Mesodermal cell (in vitro differentiated cells): ENCODE measurements at regions not wholly inside any gene's neighbourhood (a gene's known extent, or its start where the extent isn't known, plus 50 kb on each side); places are given as distances from the start of the nearest gene placed in this dataset.
"Not testable (repeated sequence)": the region's sequence is repeated elsewhere in the genome, so short reads cannot be mapped to it uniquely, and the experiment has no call there.

Experiments used
- H3K27ac ChIP-seq: 2 replicates; pipeline ENCODE4 v1.7.0; 2013; ENCODE audit warnings: mild to moderate bottlenecking, low read depth, low read length, moderate library complexity; ENCODE audit not compliant: severe bottlenecking
- H3K36me3 ChIP-seq: 2 replicates; pipeline ENCODE4 v1.7.1; 2013; ENCODE audit warnings: mild to moderate bottlenecking, low read length, moderate library complexity; ENCODE audit not compliant: control insufficient read depth, insufficient read depth
- H3K4me1 ChIP-seq: one replicate; pipeline ENCODE4 v1.7.1; 2013; ENCODE audit warnings: mild to moderate bottlenecking, low read length; ENCODE audit not compliant: insufficient read depth, control insufficient read depth, poor library complexity, severe bottlenecking
- H3K4me3 ChIP-seq: 2 replicates; pipeline ENCODE4 v1.7.0; 2013; ENCODE audit warnings: low read length, control low read depth, mild to moderate bottlenecking; ENCODE audit not compliant: insufficient read depth, poor library complexity, severe bottlenecking; ENCODE audit errors: extremely low read depth
- H3K9me3 ChIP-seq: 2 replicates; pipeline ENCODE4 v1.7.1; 2013; ENCODE audit warnings: mild to moderate bottlenecking, low read length, moderate library complexity; ENCODE audit not compliant: control insufficient read depth
- WGBS, 2 experiments: methylation state at CpG; one replicate each; pipeline ENCODE4 v1.1.5; 2013; ENCODE audit warnings: missing lambda C conversion rate in 2 of 2; ENCODE audit not compliant: insufficient coverage in 2 of 2; 5-methylcytosine and 5-hydroxymethylcytosine counted together

DNA sequence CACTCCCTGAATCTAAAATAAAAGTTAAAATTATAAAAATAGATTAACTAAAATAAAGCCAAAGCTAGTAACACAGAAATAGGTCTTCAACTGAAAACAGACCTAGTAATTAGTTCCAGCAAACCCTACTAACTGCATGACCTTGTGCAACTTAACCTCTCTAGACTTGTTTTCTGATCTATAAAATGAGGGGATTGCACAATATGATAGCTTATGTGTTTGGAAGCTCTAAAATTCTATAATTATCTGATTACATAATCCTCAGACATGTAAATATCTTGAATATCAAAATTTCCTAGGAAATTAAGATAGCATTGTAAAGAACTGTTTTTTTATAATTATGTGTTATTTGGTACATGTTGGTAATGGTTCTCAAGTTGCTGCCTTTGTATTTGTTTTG lies 144.1 kb upstream of the GRIP1 start:
- H3K4me1 ChIP-seq = peaks cover 11% of the 10 kb centered on the region
- no peak overlapping the region for H3K27ac ChIP-seq
- no peak overlapping the region for H3K4me3 ChIP-seq
- H3K36me3 ChIP-seq = no peaks in the 10 kb centered on the region
- no peaks in the 10 kb centered on the region for H3K9me3 ChIP-seq

DNA sequence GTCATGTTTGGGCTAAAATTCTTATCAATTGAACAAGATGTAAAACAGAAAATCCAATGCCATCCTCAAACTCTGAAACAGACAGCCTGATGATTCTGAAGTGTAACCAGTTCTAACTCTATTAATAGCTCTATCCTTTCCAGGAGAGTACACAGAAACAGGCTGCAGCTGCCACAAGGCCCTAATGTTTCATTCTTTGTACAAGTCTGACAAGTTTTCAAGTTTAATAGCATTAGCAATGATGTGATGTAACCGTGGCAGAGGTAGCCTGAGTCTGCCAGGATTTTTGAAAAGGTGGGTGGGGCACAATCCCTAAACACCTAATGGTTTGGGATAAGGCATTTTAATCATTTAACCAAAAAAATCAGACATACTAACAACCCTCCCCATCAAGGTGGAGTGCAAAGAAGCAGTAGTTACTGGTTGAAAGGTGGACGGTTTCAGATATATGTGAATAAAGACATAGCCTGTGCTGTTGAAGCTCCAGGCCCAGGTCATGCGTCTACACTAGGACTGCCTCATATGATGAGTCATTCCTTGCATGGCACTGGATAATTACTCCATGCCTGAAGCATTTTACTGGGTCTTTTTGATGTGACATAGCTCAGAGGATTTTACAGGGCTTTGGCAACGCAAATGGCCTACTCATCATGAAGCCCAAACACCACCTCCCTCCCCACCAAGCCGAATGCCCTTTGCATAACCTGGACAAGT lies 145.1 kb upstream of the GRIP1 start:
- H3K27ac ChIP-seq = peak overlapping the region; percentile 77
- H3K36me3 ChIP-seq = no peaks in the 10 kb centered on the region
- no peaks in the 10 kb centered on the region for H3K9me3 ChIP-seq
- H3K4me1 ChIP-seq = peaks cover 14% of the 10 kb centered on the region
- 57 to 94% methylated on average over 1 to 3 of the region's 5 CpGs for WGBS, 2 experiments
- no peak overlapping the region for H3K4me3 ChIP-seq

DNA sequence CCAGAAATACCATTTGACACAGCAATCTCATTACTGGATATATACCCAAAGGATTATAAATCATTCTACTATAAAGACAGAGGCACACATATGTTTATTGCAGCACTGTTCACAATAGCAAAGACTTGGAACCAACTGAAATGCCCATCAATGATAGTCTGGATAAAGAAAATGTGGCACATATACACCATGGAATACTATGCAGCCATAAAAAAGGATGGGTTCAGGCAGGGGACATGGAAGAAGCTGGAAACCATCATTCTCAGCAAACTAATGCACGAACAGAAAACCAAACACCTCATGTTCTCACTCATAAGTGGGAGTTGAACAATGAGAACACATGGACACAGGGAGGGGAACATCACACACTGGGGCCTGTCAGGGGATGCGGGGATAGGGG lies 147.0 kb upstream of the GRIP1 start:
- H3K36me3 ChIP-seq, H3K9me3 ChIP-seq, H3K4me3 ChIP-seq, H3K27ac ChIP-seq: not testable (repeated sequence)
- H3K4me1 ChIP-seq = peaks cover 18% of the 10 kb centered on the region
- WGBS, 2 experiments = 80 to 90% methylated on average over 1 of the region's 2 CpGs

DNA sequence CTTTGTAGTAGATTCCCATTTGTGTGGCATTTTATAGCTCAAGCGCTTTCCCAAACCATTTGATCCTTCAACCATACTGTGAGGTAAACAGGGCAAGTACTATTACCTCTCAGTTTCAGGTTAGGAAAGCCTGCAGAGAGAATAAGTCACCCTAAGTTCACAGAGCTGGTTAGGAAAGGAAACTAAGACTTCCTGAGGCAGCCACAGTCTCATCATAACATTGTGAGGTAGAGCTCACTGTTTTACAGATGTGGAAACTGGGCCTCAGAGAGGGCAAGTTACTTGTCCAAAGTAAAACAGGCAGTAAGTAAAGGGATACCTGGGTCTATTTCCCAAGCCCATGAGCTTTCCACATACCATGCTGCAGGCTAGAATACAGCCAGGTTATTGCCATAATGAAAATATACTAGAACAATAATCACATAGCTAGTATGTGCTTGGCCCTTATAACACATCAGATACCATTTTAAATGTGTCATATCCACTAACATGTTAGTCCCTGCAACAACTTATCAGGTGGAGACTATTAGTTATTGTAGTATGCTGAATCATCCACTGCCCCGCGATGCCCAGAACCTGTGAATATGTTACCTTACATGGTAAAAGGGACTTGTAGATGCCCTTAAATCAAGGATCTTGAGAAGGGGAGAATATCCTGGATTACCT lies 150.9 kb upstream of the GRIP1 start:
- Histone ChIP-seq H3K9me3 (no peaks in the 10 kb centered on the region), H3K27ac (no peak overlapping the region), H3K4me1 (peaks cover 7% of the 10 kb centered on the region), H3K4me3 (no peak overlapping the region), H3K36me3 (no peaks in the 10 kb centered on the region)
- 100% methylated on average over 2 of the region's 3 CpGs; no CpG with 5 or more reads in 1 of the 2 experiments for WGBS, 2 experiments

DNA sequence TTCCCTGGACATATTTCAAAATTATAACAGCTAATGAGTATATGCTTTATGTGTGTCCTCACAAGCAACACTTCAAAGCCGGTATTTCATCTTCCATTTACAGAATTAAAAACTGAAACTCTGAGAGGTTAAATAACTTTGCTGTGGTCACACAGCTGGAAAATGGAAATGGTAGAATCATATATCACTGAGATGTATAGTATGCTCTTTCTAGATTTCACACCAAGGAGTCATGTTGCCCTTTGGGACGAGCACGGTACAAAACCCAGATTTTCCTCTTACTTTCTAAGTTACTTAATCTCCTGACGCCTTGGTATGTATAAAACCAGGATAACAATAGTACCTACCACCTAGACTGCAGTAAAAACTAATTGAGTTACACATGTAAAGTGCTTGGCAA lies 152.6 kb upstream of the GRIP1 start:
- WGBS, 2 experiments = 90 to 100% methylated on average over 2 of the region's 4 CpGs
- Histone ChIP-seq H3K4me3 (no peak overlapping the region), H3K4me1 (peaks cover 7% of the 10 kb centered on the region), H3K9me3 (no peaks in the 10 kb centered on the region), H3K36me3 (no peaks in the 10 kb centered on the region), H3K27ac (no peak overlapping the region)

DNA sequence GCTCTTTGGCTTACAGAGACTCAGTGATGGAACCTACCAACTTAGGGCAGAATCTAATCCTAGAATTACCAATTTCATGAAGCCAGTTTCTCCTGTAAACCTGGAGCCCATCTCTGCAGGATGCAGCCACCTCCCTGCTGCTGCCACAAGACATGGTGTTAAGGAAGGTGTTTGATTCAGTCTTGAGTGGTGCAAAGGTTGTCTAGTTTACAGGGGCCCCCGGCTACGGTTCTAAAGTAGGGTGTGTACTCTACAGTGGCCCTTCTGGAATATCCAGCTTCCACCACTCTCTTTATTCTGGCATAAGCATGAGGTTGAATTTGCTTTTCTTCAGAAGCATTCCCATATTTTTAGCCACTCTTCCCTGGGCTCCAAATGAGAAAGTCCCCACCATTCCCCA lies 154.1 kb upstream of the GRIP1 start:
- H3K36me3 ChIP-seq = no peaks in the 10 kb centered on the region
- WGBS, 2 experiments = 75% methylated on average over 2 of the region's 2 CpGs; no CpG with 5 or more reads in 1 of the 2 experiments
- H3K27ac ChIP-seq = no peak overlapping the region
- H3K9me3 ChIP-seq = no peaks in the 10 kb centered on the region
- H3K4me3 ChIP-seq = no peak overlapping the region
- H3K4me1 ChIP-seq = peaks cover 7% of the 10 kb centered on the region

DNA sequence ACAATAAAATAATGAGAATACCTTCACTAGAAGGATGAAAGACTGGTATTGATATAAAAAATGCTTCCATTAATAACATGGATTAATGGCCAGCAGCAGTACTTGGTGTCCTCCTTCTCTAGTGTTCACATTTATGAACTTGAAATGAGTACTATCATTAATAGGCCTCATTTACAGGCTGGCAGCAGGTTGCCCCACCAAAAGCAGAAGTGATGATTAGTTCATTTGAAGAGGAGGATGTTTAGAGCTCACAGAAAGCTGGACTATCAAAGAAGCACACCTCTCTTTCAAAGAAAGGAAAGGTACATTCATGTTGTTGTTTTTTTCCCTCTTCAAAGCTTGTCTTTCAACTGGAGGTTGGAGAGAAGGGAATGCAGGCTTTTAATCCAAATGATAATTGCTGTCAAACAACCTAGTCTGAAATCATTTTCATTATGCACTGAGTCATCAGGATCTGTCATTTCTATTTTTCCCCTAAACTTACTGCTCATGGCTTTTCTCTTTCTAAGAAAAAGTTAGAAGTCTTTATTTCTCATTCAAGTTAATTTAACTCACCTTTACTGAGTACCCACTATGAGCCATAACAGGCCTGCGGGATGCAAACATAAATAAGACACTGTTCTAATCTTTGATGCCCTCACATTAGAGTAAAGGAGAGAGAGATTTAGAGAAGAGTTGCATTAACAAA lies 157.9 kb upstream of the GRIP1 start:
- H3K27ac ChIP-seq = no peak overlapping the region
- no peaks in the 10 kb centered on the region for H3K9me3 ChIP-seq
- H3K36me3 ChIP-seq = no peaks in the 10 kb centered on the region
- no CpG with 5 or more reads among the region's 1 CpG for whole genome bisulfite sequencing, 2 experiments
- no peak overlapping the region for H3K4me3 ChIP-seq
- no peaks in the 10 kb centered on the region for H3K4me1 ChIP-seq

DNA sequence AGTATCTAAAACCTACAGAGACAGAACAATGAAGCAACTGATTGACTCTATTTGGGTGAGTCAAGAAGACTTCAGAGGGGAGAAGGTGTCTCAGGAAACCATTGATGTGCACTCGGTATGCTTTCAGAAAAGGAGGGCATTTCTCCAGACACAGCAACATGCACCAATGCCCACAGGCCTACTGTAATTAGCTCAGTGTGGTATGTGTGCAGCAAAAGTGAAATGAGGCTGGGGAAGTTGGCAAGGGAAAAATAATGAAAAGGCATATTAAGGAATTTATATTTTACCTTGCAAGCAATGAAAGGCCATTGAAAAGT lies 158.4 kb upstream of the GRIP1 start:
- H3K27ac ChIP-seq = no peak overlapping the region
- no peaks in the 10 kb centered on the region for H3K4me1 ChIP-seq
- no peaks in the 10 kb centered on the region for H3K36me3 ChIP-seq
- H3K4me3 ChIP-seq = no peak overlapping the region
- WGBS, 2 experiments = no CpG with 5 or more reads among the region's 1 CpG
- no peaks in the 10 kb centered on the region for H3K9me3 ChIP-seq

DNA sequence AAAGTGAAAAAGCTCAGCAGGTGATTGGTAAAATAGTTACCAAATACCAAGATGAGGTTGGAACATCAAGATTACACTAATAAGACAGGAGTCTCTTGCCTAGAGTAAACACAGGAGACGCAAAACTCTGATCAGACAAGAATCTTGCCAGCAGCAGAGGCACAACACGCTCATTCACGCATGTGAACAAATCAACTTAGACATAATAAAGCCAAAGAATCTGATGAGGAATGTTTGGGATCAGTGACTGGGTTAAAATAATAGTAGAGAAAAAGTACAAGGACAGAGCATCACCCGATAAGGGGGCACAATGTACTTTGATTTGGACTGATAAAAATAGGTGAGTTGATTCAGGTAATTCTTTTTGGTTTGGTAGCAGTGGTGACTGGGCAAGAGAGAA lies 159.5 kb upstream of the GRIP1 start:
- H3K4me1 ChIP-seq = no peaks in the 10 kb centered on the region
- H3K36me3 ChIP-seq = no peaks in the 10 kb centered on the region
- 70 to 100% methylated on average over 1 to 2 of the region's 4 CpGs for WGBS, 2 experiments
- no peak overlapping the region for H3K27ac ChIP-seq
- no peak overlapping the region for H3K4me3 ChIP-seq
- H3K9me3 ChIP-seq = no peaks in the 10 kb centered on the region

DNA sequence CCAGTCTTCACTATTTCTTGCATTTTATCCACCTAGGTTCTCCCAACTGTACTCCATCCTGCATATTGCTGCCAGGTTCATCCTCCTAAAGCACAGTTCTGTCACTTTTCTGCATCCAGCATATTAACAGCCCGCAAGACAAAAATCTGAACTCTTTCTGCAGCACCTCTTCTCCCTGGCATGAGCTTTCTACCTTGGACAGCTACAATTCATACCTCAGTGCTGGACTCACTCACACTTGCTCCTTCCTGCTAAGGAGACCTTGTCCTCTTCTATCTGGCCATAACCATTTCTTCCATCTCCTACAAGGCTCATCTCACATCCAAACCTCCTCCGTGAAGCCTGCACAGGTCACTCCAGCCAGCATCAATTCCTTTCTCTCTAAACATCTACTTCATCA lies 170.1 kb upstream of the GRIP1 start:
- H3K36me3 ChIP-seq = no peaks in the 10 kb centered on the region
- H3K4me1 ChIP-seq = no peaks in the 10 kb centered on the region
- H3K9me3 ChIP-seq = no peaks in the 10 kb centered on the region
- 84 to 90% methylated on average over 2 of the region's 2 CpGs for WGBS, 2 experiments
- H3K4me3 ChIP-seq = no peak overlapping the region
- H3K27ac ChIP-seq = no peak overlapping the region

DNA sequence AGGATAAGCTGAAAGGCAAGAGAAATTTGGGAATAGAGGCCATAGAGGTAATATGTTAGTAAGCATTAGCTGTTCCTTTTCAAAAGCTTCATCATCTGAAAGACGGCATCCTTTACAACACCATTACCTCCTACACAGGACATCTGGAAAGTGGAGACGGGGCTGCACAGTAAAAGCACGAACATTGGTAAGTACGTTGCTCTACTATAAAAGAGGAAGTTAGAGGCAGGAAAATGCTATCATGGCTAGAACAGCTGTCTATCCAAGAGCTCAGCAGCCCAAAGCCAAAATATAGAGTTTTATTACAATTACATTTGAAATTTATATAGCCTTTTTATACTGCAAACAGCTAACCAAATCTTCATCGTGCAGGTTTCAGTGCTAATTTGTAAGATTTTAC lies 172.3 kb upstream of the GRIP1 start:
- Histone ChIP-seq H3K4me1 (no peaks in the 10 kb centered on the region), H3K9me3 (no peaks in the 10 kb centered on the region), H3K36me3 (no peaks in the 10 kb centered on the region), H3K27ac (no peak overlapping the region), H3K4me3 (no peak overlapping the region)
- 97 to 100% methylated on average over 1 to 3 of the region's 5 CpGs for WGBS, 2 experiments
